ENCODE measurements at regions not wholly inside any gene's neighbourhood (a gene's known extent, or its start where the extent isn't known, plus 50 kb on each side); places are given as distances from the start of the nearest gene placed in this dataset.

DNA sequence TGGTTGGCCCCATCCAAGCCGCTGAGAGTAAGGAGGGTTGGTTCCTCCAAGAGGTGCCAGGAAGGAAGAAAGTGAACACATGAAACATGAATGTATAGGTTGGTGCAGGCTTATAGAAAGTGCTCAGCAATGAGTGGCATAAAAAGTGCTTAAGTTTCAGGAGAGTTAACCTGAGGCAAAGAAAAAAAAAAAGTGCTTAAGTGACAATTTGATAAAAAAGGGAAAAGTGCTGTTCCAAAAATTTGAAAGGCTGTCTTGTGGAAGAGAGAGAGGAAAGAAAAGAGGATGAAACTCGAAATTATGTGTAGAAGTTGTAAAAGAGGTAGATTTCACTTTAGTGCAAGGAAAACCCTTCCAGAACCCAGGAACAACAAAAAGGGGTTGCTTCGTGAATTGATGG lies 85.5 kb upstream of the MAP4K4 start:
- FAIRE-seq (no peak), ATAC-seq (no peak), DNase-seq (ENCODE audit: extremely low read depth in 1 of 4, low spot score in 3 of 4) (no peak)
- ChIA-PET CTCF (ENCODE audit: low intra/inter-chr PET ratio) (no interaction called here), POLR2A (no interaction called here)
- Histone ChIP-seq H3K4me1 (replicated peaks in 1 of 2; ENCODE audit: control insufficient read depth in 2 of 2, insufficient read depth in 2 of 2, low read length in 2 of 2) (no peaks in the 10 kb centered on the region; a peak in 1 of 5 replicates), H3K36me3 (ENCODE audit: control insufficient read depth, insufficient read depth, low read length) (no peaks in the 10 kb centered on the region), H3K27me3 (ENCODE audit: control insufficient read depth in 2 of 2, insufficient read depth in 2 of 2, low read length in 2 of 2) (peaks cover 13 to 38% of the 10 kb centered on the region in 2 experiments), H3K9me1 (ENCODE audit: control insufficient read depth, insufficient read depth, low read length) (no peaks in the 10 kb centered on the region), H3K4me3 (no peak overlapping the region), H3K27ac (ENCODE audit: extremely low read depth, low read depth, low read length) (no peak overlapping the region), H3K9me3 (replicated peaks; ENCODE audit: control insufficient read depth, insufficient read depth, low read depth, low read length) (no peaks in the 10 kb centered on the region), H3K79me2 (ENCODE audit: control insufficient read depth, insufficient read depth, low read length) (no peaks in the 10 kb centered on the region), H3K9ac (ENCODE audit: insufficient read depth in 1 of 2, low read depth in 2 of 2, low read length in 2 of 2) (no peak overlapping the region), H2AFZ (ENCODE audit: low read depth, low read length) (no peak overlapping the region), H4K20me1 (replicated peaks; ENCODE audit: control insufficient read depth, insufficient read depth, low read length) (no peaks in the 10 kb centered on the region; the same call in 1 of the 2 replicates), H3K4me2 (ENCODE audit: insufficient read depth, low read length) (no peak overlapping the region)
- WGBS (ENCODE audit: insufficient coverage, low coverage, missing lambda C conversion rate): 0% methylated on average over 3 of the region's 3 CpGs
- in situ Hi-C loops (cut with MboI): no loop called here
- no peak for TF ChIP-seq FOXK1 (CRISPR knock-in tag; IDR thresholded peaks at IDR 0.05; ENCODE audit: borderline replicate concordance)
- TF ChIP-seq, protein P1, sequence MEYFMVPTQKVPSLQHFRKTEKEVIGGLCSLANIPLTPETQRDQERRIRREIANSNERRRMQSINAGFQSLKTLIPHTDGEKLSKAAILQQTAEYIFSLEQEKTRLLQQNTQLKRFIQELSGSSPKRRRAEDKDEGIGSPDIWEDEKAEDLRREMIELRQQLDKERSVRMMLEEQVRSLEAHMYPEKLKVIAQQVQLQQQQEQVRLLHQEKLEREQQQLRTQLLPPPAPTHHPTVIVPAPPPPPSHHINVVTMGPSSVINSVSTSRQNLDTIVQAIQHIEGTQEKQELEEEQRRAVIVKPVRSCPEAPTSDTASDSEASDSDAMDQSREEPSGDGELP (CRISPR knock-in tag; IDR thresholded peaks at IDR 0.05; ENCODE audit: borderline replicate concordance): no peak
- TF ChIP-seq ZNF316 (IDR thresholded peaks at IDR 0.05): peak; percentile 52; the same call in 1 of the 2 replicates
- no TSS peak for BruUV-seq (replicated peaks)
- intact Hi-C loops (cut with micrococcal nuclease): no loop called here

DNA sequence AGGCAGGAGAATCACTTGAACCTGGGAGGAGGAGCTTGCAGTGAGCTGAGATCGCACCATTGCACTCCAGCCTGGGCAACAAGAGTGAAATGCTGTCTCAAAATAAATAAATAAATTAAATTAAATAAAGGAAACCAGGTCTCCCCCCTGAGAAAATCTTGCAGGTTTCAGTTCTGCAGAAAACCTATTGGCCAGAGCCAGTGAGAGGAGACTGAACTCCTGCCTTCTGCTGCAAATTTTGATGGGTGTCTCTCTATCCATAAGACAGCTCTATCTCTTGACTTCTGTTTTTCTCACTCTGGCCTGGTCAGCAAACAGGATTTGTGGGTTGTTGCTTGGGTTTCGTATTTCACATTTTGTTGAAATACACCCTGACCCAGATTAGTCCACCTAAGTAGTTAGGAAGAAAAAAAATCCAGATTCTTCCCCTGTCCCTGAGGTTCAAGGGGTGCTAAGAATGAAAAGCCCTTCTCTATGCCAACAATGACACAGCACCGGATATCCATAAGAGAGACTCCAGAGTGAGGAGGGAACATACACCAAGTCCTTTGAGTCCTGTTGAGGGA lies 86.7 kb upstream of the MAP4K4 start:
- no peaks in the 10 kb centered on the region for H3K9me3 ChIP-seq (replicated peaks; ENCODE audit: control insufficient read depth, insufficient read depth, low read depth, low read length)
- ATAC-seq (no peak), FAIRE-seq (no peak), DNase-seq (ENCODE audit: extremely low read depth in 1 of 4, low spot score in 3 of 4) (no peak)
- intact Hi-C loops (cut with micrococcal nuclease) (no loop called here), in situ Hi-C loops (cut with MboI) (no loop called here)
- ChIA-PET CTCF (ENCODE audit: low intra/inter-chr PET ratio) (no interaction called here), POLR2A (no interaction called here)
- H3K4me2 ChIP-seq (ENCODE audit: insufficient read depth, low read length): no peak overlapping the region
- TF ChIP-seq, protein P2, sequence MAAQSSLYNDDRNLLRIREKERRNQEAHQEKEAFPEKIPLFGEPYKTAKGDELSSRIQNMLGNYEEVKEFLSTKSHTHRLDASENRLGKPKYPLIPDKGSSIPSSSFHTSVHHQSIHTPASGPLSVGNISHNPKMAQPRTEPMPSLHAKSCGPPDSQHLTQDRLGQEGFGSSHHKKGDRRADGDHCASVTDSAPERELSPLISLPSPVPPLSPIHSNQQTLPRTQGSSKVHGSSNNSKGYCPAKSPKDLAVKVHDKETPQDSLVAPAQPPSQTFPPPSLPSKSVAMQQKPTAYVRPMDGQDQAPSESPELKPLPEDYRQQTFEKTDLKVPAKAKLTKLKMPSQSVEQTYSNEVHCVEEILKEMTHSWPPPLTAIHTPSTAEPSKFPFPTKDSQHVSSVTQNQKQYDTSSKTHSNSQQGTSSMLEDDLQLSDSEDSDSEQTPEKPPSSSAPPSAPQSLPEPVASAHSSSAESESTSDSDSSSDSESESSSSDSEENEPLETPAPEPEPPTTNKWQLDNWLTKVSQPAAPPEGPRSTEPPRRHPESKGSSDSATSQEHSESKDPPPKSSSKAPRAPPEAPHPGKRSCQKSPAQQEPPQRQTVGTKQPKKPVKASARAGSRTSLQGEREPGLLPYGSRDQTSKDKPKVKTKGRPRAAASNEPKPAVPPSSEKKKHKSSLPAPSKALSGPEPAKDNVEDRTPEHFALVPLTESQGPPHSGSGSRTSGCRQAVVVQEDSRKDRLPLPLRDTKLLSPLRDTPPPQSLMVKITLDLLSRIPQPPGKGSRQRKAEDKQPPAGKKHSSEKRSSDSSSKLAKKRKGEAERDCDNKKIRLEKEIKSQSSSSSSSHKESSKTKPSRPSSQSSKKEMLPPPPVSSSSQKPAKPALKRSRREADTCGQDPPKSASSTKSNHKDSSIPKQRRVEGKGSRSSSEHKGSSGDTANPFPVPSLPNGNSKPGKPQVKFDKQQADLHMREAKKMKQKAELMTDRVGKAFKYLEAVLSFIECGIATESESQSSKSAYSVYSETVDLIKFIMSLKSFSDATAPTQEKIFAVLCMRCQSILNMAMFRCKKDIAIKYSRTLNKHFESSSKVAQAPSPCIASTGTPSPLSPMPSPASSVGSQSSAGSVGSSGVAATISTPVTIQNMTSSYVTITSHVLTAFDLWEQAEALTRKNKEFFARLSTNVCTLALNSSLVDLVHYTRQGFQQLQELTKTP (IDR thresholded peaks at IDR 0.05; ENCODE audit: low read depth in 1 of 2, partially characterized antibody in 2 of 2): no peak
- no peak for TF ChIP-seq POLR2G (IDR thresholded peaks at IDR 0.05; ENCODE audit: low read depth, low read length)
- no peaks in the 10 kb centered on the region for H3K9me1 ChIP-seq (ENCODE audit: control insufficient read depth, insufficient read depth, low read length)
- no peaks in the 10 kb centered on the region for H4K20me1 ChIP-seq (replicated peaks; ENCODE audit: control insufficient read depth, insufficient read depth, low read length)
- peaks cover 5 to 28% of the 10 kb centered on the region in 2 experiments; a peak in 4 of 5 replicates for H3K27me3 ChIP-seq (ENCODE audit: control insufficient read depth in 2 of 2, insufficient read depth in 2 of 2, low read length in 2 of 2)
- H3K27ac ChIP-seq (ENCODE audit: extremely low read depth, low read depth, low read length): no peak overlapping the region
- H3K79me2 ChIP-seq (ENCODE audit: control insufficient read depth, insufficient read depth, low read length): no peaks in the 10 kb centered on the region
- no peak overlapping the region for H2AFZ ChIP-seq (ENCODE audit: low read depth, low read length)
- no peak overlapping the region for H3K4me3 ChIP-seq
- no peaks in the 10 kb centered on the region for H3K36me3 ChIP-seq (ENCODE audit: control insufficient read depth, insufficient read depth, low read length)
- no peak overlapping the region for H3K9ac ChIP-seq (ENCODE audit: insufficient read depth in 1 of 2, low read depth in 2 of 2, low read length in 2 of 2)
- H3K4me1 ChIP-seq (replicated peaks in 1 of 2; ENCODE audit: control insufficient read depth in 2 of 2, insufficient read depth in 2 of 2, low read length in 2 of 2): no peaks in the 10 kb centered on the region; a peak in 1 of 5 replicates
- WGBS (ENCODE audit: insufficient coverage, low coverage, missing lambda C conversion rate): 10% methylated on average over 3 of the region's 3 CpGs
- BruUV-seq (replicated peaks): no TSS peak
